ENCODE measurements at regions not wholly inside any gene's neighbourhood (a gene's known extent, or its start where the extent isn't known, plus 50 kb on each side); places are given as distances from the start of the nearest gene placed in this dataset.

GRCh38 chr5:17785774-17786173 is 151.5 kb downstream of the TAF11L14 start:
- no peak for TF ChIP-seq CTCF (IDR thresholded peaks at IDR 0.05; ENCODE audit: low read depth, low read length, poor library complexity, severe bottlenecking)
- TF ChIP-seq EZH2phosphoT487 (IDR thresholded peaks at IDR 0.05; ENCODE audit: borderline replicate concordance, low read length), result no peak
